Left ventricle myocardium superior (tissue), 1 donor: ENCODE measurements at regions not wholly inside any gene's neighbourhood (a gene's known extent, or its start where the extent isn't known, plus 50 kb on each side); places are given as distances from the start of the nearest gene placed in this dataset.

Source experiments
- ATAC-seq: fragments of 200-7000 bp; cut with Tn5 transposase; one replicate; pipeline ENCODE4 v1.9.1; 2020; ENCODE audit warnings: mild to moderate bottlenecking, moderate library complexity
- DNase-seq: peaks from one replicate; pipeline ENCODE4 v3.0.0-alpha.2; 2020
- intact Hi-C: fragments of 100-400 bp; cut with micrococcal nuclease; formaldehyde crosslinking; loops from one replicate; pipeline ENCODE4 v1.11.0; 2022
- donor health status: DM: no; HTN: yes; CAD: no; lungs with severe emphysema.

DNA sequence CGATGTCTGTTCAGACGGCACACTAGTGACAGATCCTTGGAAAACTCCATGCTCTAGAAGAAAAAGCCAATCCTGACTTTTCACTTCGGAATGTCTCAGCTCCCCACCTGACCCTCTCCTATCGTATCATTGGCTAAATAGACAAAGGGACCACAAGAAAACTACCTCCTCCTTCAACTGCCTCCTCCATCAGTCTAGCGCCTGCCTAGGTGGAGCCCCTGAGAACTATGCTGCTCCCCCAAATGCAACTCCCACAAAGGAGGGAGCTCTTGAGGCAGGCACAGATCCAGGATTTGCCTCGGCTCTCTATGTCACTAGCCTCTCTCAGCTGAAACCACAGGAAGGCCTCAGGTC, 148.4 kb downstream of the TOMM20 start:
- ATAC-seq (no peak), DNase-seq (no peak)
- intact Hi-C loops = loop anchor here (10.0 kb wide), 1 partner anchor 375 kb away; no protein-coding TSS in a partner anchor

DNA sequence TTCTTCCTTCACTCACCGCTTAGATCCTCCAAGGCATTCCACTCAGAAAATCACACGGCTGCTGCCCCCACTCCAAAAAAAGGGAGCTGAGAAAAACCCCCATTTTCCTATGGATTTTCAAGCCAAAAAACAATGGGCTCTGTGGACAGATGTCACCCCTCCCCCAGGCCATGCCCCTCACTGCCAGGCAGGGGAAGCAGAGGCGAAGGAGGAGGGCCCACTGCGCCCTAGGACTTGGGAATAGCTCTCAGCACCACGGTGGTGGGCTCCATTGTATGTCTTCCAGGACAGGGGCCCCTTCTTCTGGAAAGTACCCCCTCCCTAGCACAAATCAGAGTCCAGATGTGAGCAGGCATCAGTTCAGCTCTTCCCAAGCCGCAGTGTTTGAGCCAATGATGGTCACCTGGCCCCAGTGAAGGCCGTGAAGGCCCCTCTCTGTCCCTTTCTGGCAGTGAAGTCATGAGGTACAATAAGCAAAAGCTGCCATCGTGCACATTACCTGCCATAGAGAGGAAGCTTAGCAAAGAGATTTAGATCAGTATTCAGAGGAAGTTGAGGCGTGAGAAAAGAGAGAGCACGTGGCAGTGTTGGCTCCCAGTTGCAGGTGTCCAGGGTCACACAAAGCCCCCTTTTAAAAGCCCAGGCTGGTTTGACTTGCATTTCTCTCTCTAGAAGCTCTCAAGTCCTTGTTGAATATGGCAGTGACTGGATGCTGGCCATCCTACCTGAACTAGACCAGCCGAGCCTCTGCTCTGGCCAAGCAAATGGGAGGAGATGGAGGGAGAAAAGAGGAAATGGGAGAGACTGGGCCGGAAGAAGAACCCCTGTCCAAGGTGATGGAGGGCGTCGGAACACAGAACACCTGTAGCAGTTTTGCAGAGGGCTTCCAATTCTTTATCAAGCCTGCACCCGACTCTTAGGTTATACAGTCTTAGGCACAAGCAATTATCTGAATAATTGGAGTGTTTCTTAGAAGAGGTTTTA, 149.0 kb downstream of the TOMM20 start:
- ATAC-seq (no peak), DNase-seq (no peak)
- intact Hi-C loops = loop anchor here (10.0 kb wide), 2 partner anchors 375 to 445 kb away; no protein-coding TSS in a partner anchor

DNA sequence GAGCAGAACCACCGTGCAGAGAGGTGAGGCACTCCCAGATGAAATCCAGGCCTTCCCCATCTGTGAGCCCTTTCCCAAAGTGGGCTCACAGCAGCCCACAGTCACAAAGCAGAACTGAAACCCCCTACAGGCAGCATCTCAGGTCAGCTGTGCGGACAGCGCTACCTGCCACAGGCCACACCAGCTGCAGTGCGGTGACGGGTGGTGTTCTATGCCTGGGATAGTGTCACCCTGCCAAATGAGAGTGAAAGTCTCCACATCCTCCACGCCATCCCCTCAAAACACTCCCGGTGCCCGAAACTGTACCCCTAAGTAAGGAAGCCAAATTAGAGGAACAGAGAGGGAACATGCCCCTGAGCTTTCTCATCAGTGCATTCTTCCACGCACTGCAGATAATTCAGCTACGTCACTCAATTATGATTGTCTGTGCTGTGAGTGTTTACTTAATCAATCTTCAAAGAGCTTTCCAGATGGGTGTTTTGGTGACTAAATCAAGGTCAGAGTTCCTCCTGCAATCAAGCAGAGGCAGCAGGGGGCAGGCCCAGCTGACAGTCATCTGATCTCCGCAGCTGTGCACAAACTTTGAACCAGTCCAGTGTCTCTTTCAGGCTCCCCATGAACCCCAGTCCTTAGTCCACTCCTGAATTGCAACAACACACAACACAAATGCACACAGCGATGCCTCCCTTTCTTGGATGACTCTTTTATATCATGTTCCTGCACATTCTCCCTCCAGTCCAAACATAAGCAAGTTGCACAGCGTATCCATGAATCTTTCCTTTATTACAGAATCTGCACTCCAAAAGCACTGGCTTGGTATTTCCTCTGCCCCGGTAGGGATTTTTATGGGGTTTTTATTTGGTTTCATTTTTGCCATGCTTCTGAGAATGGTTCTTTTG, 150.0 kb downstream of the TOMM20 start:
- DNase-seq = peak; percentile 64
- ATAC-seq = peak; percentile 41
- intact Hi-C loops = loop anchor here (10.0 kb wide), 1 partner anchor 444 kb away; no protein-coding TSS in a partner anchor

DNA sequence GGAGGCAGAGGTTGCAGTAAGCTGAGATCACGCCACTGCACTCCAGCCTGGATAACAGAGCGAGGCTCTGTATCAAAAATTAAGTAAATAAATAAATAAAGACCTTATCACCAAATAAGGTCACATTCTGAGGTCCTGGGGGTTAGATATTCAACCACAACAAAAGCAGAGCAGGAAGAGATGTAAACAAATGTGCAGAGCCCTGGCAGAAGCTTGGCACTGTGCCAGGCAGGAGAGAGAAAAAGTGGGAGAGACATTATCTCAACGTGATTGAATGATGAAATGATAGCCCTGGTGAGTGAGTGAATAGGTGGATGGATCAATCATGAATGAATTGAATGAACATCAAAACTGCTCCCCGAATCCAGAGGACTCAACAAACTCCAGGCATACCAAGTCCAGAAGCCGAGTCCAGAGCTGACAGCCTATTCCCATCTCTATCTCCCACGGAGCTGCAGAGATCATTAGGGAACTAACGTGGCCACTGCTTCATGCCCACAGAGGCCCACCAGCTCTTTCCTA, 150.7 kb downstream of the TOMM20 start:
- DNase-seq = no peak
- intact Hi-C loops = loop anchor here (10.0 kb wide), 1 partner anchor 443 kb away; no protein-coding TSS in a partner anchor
- no peak for ATAC-seq

DNA sequence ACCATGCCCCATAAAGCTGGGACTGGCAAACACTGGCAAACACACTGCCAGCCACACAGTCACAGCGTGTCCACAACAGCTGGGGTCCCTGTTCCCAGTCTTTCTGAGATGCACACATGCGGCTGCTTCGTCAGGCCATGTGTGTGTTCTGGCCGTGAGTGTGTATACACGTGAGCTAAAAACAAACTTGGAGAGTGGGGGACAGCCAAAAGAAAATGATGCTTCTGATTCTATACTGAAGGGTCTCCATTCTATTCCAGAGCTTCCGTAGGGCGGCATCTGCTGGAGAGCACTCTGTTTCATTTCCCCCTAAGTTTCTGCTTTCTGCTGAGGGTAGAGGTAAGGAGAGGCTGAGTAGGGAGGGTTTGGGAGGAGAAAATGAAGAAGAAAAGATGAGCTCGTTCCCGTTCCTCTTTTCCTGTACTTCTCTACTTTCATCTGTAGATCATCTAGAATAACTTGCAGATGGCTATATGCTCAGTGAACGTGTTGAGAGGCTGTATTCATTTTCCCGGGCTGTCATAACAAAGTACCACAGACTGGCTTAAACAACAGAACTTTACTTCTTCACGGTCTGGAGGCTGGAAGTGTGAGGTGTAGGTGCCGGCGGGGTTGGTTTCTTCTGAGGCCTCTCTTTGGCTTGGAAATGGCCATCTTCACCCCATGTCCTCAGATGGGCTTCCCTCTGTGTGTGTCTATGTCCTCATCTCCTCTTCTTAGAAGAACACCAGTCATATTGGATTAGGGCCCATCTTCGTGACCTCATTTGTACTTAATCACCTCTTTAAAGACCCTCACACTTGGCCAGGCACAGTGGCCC, 151.6 kb downstream of the TOMM20 start:
- intact Hi-C loops = loop anchor here (10.0 kb wide), 1 partner anchor 442 kb away; no protein-coding TSS in a partner anchor
- DNase-seq (no peak), ATAC-seq (peak; percentile 1)

DNA sequence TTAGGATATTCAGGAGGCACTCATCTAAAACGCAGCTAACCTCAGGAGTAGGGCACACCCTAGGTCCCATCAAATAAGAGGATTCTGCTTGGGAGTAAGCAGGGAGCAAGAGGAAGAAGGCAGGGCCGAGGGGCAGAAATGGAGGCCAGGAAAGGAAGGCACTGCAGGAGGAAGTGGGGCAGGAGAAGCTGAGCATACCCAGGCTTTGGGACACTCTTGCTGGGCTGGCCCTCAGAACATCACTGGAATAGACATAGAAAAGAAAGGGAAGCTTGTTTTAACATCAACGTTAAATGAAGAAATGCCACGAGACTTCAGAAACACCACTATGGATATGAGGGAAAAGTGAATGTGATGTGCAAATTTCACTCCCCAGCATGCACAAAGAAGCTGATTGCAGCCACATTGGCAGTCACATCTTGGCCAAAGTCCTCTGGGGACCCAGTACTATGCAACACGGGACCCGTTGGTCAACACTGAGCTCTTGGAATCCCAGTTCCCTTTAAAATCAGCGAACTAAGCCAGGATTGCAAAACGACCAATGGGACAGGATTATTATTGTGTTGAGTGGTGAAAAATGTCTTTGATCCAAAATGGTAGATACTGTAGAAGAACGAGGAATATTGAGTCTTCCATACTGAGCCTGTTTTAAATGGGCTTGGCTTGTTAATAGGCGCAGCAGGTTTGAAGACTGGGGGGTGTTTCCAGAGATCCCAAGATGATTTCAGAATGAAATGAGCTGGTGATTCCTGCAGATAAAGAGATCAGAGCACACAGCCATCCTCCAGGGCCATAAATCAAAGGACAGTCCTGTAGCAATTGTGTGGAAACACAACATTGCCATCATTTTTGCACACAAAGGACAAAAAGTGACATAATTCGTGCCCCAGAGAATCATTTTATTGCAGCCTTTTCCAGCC, 152.4 kb downstream of the TOMM20 start:
- DNase-seq (no peak), ATAC-seq (peak; percentile 8)
- intact Hi-C loops = loop anchor here (10.0 kb wide), 1 partner anchor 441 kb away; no protein-coding TSS in a partner anchor

DNA sequence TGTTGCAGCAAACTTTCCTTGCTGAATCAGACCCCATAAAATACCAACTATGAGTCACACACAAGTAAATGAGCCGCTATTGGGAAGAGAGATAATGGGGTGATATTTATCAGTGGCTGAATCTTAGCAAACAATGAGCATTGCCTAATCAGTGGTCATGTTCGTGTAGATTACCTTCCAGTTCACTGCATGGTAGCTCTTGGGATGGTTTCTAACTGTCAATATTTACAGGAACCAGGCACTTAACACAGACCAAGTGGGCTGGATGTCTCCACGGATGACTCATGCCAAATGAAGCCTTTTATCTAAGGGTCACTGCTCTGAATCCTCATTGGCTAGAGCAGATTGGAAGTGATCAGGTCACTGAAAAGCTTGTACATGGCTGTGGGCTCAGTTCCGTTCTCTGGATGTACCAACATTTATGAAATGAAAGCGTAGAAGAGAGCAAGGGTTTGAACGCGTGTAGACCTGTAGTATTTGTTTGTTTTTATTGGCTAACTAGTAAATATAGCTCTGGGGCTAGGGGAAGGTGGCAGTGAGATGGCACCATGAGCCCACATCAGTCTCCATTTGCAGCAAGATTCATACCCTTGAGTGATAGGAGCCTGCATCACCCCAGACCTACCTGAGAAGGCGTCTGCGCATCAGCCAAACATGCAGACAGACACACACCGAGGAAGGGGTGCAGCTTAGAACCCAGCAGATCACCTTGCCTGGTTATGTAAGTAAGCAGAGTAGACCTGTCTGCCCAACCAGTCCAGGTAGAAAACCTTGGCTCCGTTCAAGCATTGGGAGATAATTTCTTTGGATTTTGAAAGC, 153.3 kb downstream of the TOMM20 start:
- DNase-seq (no peak), ATAC-seq (no peak)
- intact Hi-C loops = loop anchor here (10.0 kb wide), 1 partner anchor 441 kb away; no protein-coding TSS in a partner anchor

DNA sequence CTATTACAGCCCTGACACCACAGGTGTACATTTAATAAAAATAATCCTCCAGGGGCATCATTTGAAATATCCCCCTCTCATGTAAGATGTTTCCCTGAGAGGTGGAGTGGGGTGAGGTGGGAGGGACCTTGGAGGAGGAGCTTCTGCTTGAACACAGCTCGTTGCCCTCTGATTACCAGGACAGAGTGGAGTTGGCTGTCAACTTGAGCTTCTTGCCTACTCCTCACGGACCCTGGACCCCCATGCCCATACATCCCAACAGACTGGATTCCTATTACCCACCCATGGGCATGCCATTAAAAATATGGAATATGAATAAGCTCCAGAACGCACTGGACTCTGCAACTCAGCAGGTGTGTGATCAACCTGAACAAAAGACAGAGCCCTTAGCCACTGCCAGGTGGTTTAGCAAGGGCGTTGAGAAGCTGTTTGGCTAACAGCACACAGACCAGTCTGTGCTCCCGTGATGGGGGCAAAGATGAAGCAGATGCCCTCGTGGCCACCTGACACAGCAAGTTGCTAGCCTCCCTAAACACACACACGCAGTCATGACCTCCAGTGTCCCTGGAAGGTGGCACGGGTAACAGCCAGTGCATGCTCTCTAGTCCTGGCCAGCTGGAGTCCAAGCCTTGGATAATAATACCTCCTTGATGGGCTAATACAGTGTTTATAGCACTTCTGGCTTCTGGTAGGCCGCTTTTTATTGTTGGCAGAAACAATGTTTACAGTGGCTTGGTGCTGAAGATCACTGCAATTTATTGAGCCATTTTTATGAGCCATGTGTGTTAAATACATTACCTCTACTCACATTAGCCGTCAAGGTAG, 155.0 kb downstream of the TOMM20 start:
- intact Hi-C loops = loop anchor here (10.0 kb wide), 1 partner anchor 439 kb away; no protein-coding TSS in a partner anchor
- ATAC-seq (no peak), DNase-seq (no peak)

DNA sequence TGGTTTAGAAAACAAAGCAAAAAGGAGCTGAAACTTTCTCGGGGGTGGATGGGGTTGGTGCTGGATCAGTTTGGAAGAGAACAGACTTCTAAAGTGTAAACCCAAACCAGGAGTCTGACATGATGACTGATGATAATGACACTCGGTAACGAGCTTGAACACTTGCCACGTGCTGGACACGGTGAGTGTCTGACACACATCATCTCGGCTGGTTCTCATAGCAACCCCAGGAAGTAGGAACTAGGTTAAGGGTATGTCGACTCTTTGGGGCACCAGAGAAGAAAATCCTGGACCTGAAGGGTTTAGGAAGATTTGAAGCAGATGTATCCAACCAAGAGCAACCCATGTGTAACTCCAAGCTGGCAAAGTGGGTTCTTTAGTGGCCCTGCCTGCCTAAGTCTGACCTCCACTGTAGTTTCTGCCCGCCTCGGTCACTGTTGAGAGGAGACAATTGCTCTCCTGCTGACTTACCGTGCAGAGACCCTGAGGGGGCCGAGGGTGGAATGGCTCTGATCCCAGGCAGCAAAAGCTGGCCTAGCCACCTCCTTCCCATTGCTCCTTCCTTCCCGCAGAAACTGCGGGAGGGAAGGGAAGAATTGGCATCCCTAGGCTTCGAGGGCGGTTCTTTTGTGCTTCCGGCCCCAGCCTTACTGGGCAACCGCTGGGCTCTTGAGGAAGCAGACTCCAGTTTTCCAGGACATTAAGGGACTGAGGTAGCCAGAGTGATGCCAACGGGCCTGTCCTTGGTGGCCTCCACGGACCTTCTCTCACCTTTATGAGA, 156.0 kb downstream of the TOMM20 start:
- no peak for ATAC-seq
- intact Hi-C loops = loop anchor here (10.0 kb wide), 1 partner anchor 438 kb away; no protein-coding TSS in a partner anchor
- no peak for DNase-seq

DNA sequence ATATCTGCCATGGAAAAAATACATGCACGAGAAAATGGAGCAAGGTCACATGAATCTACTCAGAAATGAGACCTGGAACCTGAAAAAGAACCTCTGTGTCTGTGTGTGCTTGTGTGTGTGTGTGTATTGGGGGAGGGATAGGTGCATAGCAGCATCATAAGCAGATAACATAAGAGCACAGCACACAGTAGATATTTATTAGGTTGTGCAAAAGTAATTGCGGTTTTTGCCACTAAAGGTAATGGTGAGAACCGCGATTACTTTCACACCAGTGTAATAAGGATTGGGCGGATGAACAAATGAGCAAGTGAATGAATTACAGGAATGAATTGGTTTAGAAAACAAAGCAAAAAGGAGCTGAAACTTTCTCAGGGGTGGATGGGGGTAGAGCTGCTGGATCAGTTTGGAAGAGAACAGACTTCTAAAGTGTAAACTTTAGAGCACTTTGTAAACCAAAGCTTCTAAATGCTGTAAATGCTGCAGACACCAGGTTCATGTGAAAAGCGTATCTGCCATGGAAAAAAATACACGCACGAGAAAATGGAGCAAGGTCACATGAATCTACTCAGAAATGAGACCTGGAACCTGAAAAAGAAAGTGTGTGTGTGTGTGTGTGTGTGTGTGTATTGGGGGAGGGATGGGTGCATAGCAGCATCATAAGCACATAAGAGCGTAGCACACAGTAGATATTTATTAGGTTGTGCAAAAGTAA, 156.9 kb downstream of the TOMM20 start:
- intact Hi-C loops = loop anchor here (10.0 kb wide), 1 partner anchor 437 kb away; no protein-coding TSS in a partner anchor
- DNase-seq = no peak
- ATAC-seq = no peak

DNA sequence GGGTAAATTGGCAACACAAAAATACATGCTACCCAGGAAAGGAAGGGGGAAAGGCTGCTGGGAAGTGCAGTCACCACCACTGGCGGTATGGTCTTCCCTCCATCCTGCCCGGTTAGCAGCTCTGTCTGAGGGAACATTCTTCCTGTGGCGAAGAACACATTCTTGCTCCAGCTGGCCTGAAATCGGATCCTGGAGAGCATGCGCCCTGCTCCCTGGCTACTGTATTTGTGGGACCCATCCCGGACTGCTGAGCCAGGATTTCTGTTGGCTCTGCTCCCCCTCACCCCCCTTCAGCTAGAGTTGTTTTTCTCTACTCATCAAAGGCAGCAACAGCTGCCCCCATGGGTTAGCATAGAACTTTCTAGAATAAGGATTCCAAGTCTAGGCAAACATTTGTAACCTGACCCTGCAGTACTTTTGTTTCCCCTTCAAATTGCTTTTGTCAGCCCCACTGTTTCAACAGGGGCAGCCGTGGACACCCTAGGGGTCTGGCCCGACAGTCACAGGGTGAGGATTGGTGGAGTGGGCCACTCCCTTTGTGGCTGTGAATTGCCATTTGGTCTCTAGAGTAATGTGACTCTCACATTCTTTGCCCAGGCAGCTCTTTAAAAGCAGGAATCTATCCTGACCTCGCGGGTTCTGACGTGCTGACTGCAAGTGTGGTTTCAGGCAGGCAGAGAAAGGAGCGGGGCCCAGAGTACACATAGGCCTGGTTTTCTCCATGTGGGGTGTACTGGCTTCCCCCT, 157.7 kb downstream of the TOMM20 start:
- peak; percentile 82 for DNase-seq
- ATAC-seq = peak; percentile 85
- intact Hi-C loops = loop anchor here (10.0 kb wide), 1 partner anchor 436 kb away; no protein-coding TSS in a partner anchor

DNA sequence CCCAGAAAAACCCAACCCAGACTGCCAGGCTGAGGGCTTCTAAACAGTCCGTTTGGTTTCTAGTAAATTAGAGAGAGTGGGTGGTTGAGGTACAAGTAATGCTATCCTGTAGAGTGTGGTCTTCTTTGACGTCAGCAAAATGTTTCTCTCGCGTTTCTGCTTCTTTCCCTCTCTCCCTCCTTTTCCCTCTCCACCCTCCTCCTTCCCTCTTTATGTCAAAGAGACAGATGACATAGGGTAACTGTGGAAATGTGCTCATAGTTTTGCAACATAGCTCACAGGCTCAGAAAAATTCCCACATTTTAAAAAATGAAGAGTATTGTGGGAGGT, 158.3 kb downstream of the TOMM20 start:
- intact Hi-C loops = loop anchor here (10.0 kb wide), 1 partner anchor 436 kb away; no protein-coding TSS in a partner anchor
- DNase-seq (no peak), ATAC-seq (peak; percentile 41)

DNA sequence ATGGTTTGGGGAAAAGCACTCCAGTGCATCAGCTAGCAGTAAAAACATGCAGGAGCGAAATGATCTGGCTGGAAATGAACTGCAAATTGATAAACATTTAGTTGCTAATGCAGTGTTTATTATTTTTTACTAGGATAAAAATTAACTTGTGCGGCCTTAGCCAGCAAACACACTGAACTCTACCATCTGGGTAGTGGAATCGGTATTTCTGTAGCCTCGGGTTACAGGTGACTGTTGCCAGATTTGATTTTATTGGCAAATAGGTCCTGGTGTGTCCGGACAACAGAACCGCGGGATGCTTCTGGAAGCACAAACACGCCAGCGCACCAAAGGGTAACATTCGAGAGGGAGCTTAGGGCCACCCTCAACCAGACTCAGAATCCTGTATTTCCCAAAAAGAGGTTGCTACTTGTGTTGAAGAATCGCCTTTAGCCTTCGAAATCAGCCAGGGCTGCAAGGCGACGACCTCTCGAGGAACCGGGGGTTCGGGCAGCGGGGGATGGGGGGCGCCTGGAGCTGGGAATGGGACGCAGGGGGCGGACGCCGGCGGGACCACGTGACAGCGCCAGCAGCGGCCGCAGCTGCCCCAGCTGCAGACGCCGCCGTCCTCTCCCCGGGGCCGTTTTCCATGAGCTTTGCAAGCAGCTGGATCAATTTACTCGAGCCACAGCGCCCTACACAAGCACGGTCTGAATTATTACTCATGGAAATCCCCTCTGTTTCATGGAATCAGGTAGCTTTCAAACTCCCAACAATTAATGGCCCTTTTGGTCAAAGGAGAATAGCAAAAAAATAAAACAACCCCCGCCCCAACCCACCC, 158.8 kb downstream of the TOMM20 start:
- ATAC-seq (peak; percentile 78), DNase-seq (peak; percentile 85)
- intact Hi-C loops = loop anchor here (10.0 kb wide), 1 partner anchor 435 kb away; no protein-coding TSS in a partner anchor
